Central memory CD8-positive, alpha-beta T cell (primary cell): ENCODE measurements at regions not wholly inside any gene's neighbourhood (a gene's known extent, or its start where the extent isn't known, plus 50 kb on each side); places are given as distances from the start of the nearest gene placed in this dataset.

Experiments
- ATAC-seq: fragments of 150-1000 bp; cut with Tn5 transposase; replicated peaks from 2 replicates; pipeline ENCODE4 v1.10.0; 2022; ENCODE audit warnings: mild to moderate bottlenecking, moderate FRiP score, moderate number of reproducible peaks; ENCODE audit not compliant: poor library complexity, severe bottlenecking; ENCODE audit errors: extremely low read depth
- DNase-seq, 2 donors: peaks; one replicate each; pipeline ENCODE4 v3.0.0; 2021; ENCODE audit warnings: low spot score in 2 of 2
- H3K27ac Mint-ChIP-seq: one replicate; pipeline ENCODE4 v1.8.0; 2022; ENCODE audit warnings: low read depth, mild to moderate bottlenecking, moderate library complexity, mixed read lengths
- H3K27me3 Mint-ChIP-seq: one replicate; pipeline ENCODE4 v1.8.0; 2022; ENCODE audit warnings: mixed read lengths
- H3K36me3 Mint-ChIP-seq: one replicate; pipeline ENCODE4 v1.8.0; 2022; ENCODE audit warnings: mild to moderate bottlenecking, moderate library complexity, mixed read lengths; ENCODE audit not compliant: insufficient read depth
- H3K4me1 Mint-ChIP-seq: one replicate; pipeline ENCODE4 v1.8.0; 2022; ENCODE audit warnings: mixed read lengths
- H3K4me3 Mint-ChIP-seq: one replicate; pipeline ENCODE4 v1.8.0; 2022; ENCODE audit warnings: mild to moderate bottlenecking, moderate library complexity, mixed read lengths
- H3K9me3 Mint-ChIP-seq: one replicate; pipeline ENCODE4 v1.8.0; 2022; ENCODE audit warnings: mixed read lengths

DNA sequence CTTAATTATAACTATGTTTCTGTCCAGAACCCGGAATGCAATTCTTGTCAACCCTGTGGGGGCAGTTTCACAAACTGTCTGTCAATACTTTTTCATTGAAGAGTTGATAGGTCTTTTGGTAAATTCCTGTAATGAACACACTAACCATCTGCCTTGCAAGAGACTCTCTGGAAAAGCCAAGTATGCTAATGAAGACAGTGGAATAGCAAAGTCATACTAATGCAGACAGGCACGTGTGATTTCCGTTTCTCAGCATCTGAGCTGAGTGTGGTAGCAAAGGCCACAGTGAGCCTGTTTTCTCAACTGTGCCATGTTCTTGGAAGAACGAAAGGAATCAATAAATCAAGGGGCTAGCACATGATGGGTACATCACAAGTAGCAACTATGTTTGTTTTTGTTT lies 494.1 kb upstream of the NRP1 start:
- DNase-seq (no peak), ATAC-seq (no peak)
- no peak overlapping the region for H3K27ac Mint-ChIP-seq
- H3K9me3 Mint-ChIP-seq, result peaks cover 15% of the 10 kb centered on the region
- no peak overlapping the region for H3K4me3 Mint-ChIP-seq
- no peaks in the 10 kb centered on the region for H3K36me3 Mint-ChIP-seq
- H3K4me1 Mint-ChIP-seq, result no peaks in the 10 kb centered on the region
- no peaks in the 10 kb centered on the region for H3K27me3 Mint-ChIP-seq

DNA sequence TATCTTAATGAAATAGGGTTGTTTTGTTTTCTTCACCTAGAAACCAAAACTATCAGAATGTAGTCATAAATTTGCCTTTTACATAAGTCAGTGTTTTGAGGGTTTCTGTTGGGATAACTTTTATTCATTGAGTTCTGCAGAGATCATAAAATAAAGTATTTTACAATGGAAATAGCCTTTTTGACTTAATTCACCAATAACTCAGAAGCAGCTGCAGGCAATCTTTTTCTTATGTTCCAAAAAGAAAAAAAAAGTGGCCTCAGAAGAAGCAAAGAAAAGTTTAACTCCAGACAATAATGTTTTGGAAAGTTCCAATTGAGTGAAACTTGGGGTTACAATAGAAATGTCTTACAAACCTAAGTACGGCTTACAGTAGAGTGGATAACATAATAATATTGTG lies 491.7 kb upstream of the NRP1 start:
- Mint-ChIP-seq H3K36me3 (no peaks in the 10 kb centered on the region), H3K4me1 (no peaks in the 10 kb centered on the region), H3K9me3 (peaks cover 15% of the 10 kb centered on the region), H3K4me3 (no peak overlapping the region), H3K27me3 (no peaks in the 10 kb centered on the region), H3K27ac (no peak overlapping the region)
- DNase-seq (no peak), ATAC-seq (no peak)

DNA sequence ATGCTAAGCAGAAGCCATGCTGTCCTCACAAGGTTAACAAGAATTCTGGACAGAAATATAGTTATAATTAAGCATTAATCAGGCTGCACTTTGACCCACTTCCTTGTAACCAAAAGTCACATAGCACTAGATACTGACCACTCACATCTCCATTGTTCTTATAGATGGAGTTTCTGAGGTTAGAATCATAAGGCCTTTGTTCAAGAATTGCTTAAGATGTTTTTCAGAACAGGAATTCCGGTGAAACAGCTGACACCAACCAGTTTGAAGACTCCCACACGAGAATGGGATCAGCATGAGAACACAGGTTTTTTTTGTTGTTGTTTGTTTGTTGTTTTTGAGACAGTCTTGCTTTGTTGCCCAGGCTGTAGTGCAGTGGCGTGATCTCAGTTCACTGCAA lies 488.3 kb upstream of the NRP1 start:
- no peak overlapping the region for H3K27ac Mint-ChIP-seq
- ATAC-seq (no peak), DNase-seq (no peak)
- H3K9me3 Mint-ChIP-seq, result peaks cover 5% of the 10 kb centered on the region
- H3K4me1 Mint-ChIP-seq, result no peaks in the 10 kb centered on the region
- H3K27me3 Mint-ChIP-seq, result no peaks in the 10 kb centered on the region
- no peaks in the 10 kb centered on the region for H3K36me3 Mint-ChIP-seq
- H3K4me3 Mint-ChIP-seq, result no peak overlapping the region

DNA sequence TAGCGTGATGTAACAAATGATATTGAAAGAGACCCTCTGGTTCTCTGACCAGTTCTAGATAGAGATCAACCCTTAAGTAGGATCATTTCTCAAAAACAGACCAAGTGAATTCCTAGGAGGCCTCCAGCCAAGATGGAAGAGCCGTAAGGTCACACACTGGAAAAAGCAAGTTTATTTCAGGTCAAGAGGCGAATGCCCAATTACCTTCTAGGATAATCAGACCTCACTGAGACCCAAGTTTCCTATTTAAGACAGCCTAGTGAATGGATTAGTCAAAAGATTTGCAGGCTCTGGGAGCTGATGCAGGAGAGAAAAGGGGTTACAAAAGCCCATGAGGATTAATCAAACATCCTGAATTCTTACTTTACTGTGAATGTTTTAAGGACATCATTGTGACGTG lies 486.1 kb upstream of the NRP1 start:
- no peak overlapping the region for H3K27ac Mint-ChIP-seq
- no peaks in the 10 kb centered on the region for H3K4me1 Mint-ChIP-seq
- ATAC-seq, result no peak
- no peaks in the 10 kb centered on the region for H3K27me3 Mint-ChIP-seq
- H3K9me3 Mint-ChIP-seq, result no peaks in the 10 kb centered on the region
- no peaks in the 10 kb centered on the region for H3K36me3 Mint-ChIP-seq
- no peak overlapping the region for H3K4me3 Mint-ChIP-seq
- no peak for DNase-seq

DNA sequence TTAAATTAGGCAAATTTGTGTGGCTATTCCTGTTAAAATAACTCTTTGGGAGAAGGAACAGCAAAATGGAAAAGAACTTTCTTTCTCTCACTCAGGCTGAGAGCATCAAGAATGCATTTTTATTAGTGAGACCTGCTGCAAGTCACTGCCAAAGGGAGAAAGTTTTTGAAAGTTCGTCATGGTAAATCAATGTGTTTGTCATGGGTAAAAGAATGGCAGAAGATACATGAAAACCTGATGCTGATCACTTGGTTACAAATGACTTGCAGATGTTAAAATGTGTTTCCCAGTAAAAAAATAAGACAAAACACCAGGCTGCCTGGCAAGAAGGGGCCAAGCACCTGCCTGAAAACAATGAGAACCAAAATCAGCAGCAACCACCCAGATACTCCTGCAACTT lies 484.7 kb upstream of the NRP1 start:
- Mint-ChIP-seq H3K9me3 (no peaks in the 10 kb centered on the region), H3K4me3 (no peak overlapping the region), H3K27me3 (no peaks in the 10 kb centered on the region), H3K27ac (no peak overlapping the region), H3K36me3 (no peaks in the 10 kb centered on the region), H3K4me1 (no peaks in the 10 kb centered on the region)
- ATAC-seq, result no peak
- no peak for DNase-seq

DNA sequence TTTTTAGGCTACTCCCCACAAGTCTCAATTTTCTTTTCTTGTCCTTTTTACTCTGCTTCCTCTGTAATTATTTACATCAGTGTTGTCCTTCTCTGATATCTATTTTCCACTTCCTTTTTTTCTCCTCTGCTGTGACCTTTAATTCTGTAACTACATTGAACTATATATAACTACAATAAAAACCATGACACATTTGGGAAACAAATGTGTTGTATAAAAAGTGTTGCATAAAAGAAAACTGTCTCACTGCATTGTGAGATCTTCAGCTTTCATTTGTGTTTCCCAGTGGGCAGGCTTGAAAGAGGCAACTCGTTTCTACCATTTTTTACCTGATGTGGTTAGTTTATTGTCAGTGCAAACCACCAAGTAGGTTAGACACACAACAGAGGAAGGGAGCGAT lies 483.9 kb upstream of the NRP1 start:
- no peaks in the 10 kb centered on the region for H3K36me3 Mint-ChIP-seq
- H3K4me1 Mint-ChIP-seq, result no peaks in the 10 kb centered on the region

DNA sequence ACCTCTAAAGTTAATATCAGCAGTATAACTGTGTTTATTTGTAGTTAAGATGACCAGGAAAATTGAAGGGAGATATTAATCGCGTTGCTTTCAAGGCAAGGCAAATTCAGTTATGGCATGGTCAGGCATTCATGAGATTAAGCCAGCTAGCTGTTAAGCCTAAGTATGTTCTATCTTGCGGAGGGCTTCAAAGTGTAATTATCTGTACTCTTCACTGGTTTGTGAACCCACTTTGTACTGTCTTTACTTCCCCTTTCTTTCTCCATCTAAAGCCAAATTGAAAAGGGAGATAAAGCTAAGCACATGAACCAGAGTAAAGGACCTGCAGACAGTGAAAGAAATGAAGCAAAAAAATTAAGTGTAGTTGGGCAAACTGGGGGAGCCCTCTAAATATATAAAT lies 483.1 kb upstream of the NRP1 start:
- no peak overlapping the region for H3K4me3 Mint-ChIP-seq
- ATAC-seq, result no peak
- H3K4me1 Mint-ChIP-seq, result no peaks in the 10 kb centered on the region
- H3K27ac Mint-ChIP-seq, result no peak overlapping the region
- no peaks in the 10 kb centered on the region for H3K9me3 Mint-ChIP-seq
- no peaks in the 10 kb centered on the region for H3K36me3 Mint-ChIP-seq
- DNase-seq, result no peak
- H3K27me3 Mint-ChIP-seq, result no peaks in the 10 kb centered on the region

More for the DNA sequence above, 483.9 kb upstream of the NRP1 start:
- ATAC-seq (no peak), DNase-seq (no peak)
- no peak overlapping the region for H3K27ac Mint-ChIP-seq
- H3K9me3 Mint-ChIP-seq, result no peaks in the 10 kb centered on the region
- no peaks in the 10 kb centered on the region for H3K27me3 Mint-ChIP-seq
- no peak overlapping the region for H3K4me3 Mint-ChIP-seq

DNA sequence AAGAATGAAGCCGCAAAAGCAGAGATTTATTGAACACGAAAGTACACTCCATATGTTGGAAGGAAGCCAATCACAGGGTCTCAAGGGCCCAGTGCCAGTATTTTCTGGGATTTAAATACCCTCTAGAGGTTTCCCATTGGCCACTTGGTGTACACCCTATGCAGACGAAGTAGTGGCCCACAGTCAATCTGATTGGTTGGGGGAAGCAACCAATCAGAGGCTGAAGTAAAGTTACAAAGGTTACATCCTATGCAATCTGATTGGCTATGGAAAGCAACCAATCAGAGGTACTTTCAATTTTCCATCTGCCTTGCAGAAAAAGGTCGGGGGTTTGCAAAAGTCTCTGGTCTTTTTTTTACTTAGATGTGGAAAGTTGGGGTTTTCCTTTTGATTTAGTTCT lies 481.3 kb upstream of the NRP1 start:
- no peaks in the 10 kb centered on the region for H3K9me3 Mint-ChIP-seq
- no peak overlapping the region for H3K27ac Mint-ChIP-seq
- peaks cover 2% of the 10 kb centered on the region for H3K36me3 Mint-ChIP-seq
- no peak for DNase-seq
- H3K27me3 Mint-ChIP-seq, result no peaks in the 10 kb centered on the region
- no peak for ATAC-seq
- no peaks in the 10 kb centered on the region for H3K4me1 Mint-ChIP-seq
- H3K4me3 Mint-ChIP-seq, result no peak overlapping the region

DNA sequence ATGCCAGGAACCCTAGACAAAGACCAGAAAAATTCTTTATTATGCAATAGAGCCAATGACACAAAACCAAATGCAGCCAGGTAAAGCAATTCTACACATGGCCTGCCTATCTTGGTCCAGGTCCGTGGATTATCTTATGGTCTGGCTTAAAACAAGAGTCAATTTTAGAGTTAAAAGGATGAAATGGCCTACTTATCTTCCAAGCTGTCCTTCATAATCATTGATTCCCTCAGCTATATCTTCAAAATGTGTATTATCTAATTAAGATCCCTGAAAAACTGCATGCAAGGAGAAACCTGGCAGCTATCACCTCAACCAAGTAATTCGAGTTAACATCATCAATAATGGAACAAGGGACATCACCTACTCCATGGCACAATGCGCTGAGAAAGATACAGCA lies 479.4 kb upstream of the NRP1 start:
- DNase-seq (no peak), ATAC-seq (no peak)
- no peaks in the 10 kb centered on the region for H3K27me3 Mint-ChIP-seq
- H3K27ac Mint-ChIP-seq, result no peak overlapping the region
- H3K36me3 Mint-ChIP-seq, result peaks cover 2% of the 10 kb centered on the region
- no peak overlapping the region for H3K4me3 Mint-ChIP-seq
- no peaks in the 10 kb centered on the region for H3K4me1 Mint-ChIP-seq
- H3K9me3 Mint-ChIP-seq, result no peaks in the 10 kb centered on the region

DNA sequence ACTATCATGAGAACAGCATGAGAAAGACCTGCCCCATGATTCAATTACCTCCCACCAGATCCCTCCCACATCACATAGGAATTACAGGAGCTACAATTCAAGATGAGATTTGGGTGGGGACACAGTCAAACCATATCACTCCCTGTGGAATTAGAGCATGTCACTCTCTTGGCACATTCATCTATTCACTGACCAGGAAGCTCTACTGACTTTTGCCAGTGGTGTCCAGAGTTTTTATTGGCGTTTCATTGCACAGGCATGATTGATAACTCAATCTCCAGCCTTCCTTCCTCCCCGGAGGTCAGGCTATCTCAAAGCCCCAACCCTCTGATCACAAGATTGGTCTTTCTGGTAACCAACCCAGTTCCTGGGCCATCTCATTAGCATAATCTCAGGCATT lies 478.9 kb upstream of the NRP1 start:
- H3K4me1 Mint-ChIP-seq, result no peaks in the 10 kb centered on the region
- DNase-seq (no peak), ATAC-seq (no peak)

DNA sequence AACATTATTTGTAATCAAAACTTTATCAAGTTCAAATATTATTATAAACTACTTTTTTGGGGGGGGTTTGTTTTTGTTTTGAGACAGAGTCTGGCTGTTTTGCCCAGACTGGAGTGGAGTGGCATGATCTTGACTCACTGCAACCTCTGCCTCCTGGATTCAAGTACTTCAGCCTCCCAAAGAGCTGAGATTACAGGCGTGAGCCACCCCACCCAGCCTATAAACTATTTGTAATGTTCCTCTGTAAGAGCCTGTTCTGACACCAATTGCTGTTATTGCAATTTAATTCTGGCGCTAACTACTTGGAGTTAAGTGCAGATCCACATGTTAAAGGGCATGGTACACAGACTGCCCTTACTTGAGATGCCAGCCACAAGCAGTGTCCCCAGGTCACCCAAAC lies 478.1 kb upstream of the NRP1 start:
- Mint-ChIP-seq H3K27me3 (no peaks in the 10 kb centered on the region), H3K4me3 (no peak overlapping the region), H3K9me3 (no peaks in the 10 kb centered on the region), H3K27ac (no peak overlapping the region), H3K36me3 (peaks cover 2% of the 10 kb centered on the region), H3K4me1 (no peaks in the 10 kb centered on the region)
- DNase-seq (no peak), ATAC-seq (no peak)

More for the DNA sequence above, 478.9 kb upstream of the NRP1 start:
- Mint-ChIP-seq H3K27me3 (no peaks in the 10 kb centered on the region), H3K27ac (no peak overlapping the region), H3K9me3 (no peaks in the 10 kb centered on the region), H3K4me3 (no peak overlapping the region), H3K36me3 (peaks cover 2% of the 10 kb centered on the region)

DNA sequence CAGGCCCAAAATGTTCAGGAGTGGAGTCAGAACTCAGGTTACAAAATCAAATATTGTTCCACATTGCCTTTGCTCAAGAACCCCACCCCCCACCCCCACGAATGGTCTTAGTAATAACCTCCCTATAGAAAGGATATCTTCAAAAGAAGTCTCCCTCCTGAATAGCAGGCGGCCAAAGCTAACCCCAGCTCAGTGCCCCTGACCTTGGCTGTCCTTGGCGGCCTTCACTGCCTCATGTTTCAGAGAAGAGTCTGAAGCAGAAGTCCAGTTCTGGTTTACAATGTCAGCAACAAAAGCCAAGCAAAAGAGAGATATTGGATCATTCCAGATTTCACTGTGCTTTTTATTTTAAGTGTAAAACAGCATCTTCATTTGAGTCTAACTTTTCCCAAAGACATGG lies 476.5 kb upstream of the NRP1 start:
- Mint-ChIP-seq H3K4me3 (no peak overlapping the region), H3K27ac (no peak overlapping the region)
- ATAC-seq, result no peak

DNA sequence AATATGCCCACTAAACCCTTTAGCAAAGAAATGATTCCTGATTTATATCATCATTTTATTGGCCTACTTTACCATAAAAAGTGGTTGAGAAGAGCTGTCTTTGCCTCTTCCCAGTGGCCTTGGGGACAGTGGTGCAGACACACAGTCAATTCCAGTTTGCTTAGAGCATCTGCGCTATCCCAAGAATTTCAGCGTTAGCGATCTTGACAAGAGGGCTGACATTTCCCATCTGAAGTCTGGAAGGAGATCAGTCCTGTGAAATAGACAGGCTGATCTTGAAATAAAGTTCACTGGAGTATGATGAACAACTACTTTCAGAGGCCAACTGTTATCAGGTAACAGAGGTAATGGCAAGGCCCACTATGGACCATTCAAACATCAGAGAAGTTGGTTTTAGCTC lies 475.3 kb upstream of the NRP1 start:
- Mint-ChIP-seq H3K36me3 (peaks cover 2% of the 10 kb centered on the region), H3K4me1 (no peaks in the 10 kb centered on the region), H3K4me3 (no peak overlapping the region), H3K27ac (no peak overlapping the region), H3K27me3 (no peaks in the 10 kb centered on the region), H3K9me3 (no peaks in the 10 kb centered on the region)
- ATAC-seq (no peak), DNase-seq (no peak)

More for the DNA sequence above, 476.5 kb upstream of the NRP1 start:
- Mint-ChIP-seq H3K36me3 (peaks cover 2% of the 10 kb centered on the region), H3K27me3 (no peaks in the 10 kb centered on the region), H3K4me1 (no peaks in the 10 kb centered on the region), H3K9me3 (no peaks in the 10 kb centered on the region)
- DNase-seq, result no peak

DNA sequence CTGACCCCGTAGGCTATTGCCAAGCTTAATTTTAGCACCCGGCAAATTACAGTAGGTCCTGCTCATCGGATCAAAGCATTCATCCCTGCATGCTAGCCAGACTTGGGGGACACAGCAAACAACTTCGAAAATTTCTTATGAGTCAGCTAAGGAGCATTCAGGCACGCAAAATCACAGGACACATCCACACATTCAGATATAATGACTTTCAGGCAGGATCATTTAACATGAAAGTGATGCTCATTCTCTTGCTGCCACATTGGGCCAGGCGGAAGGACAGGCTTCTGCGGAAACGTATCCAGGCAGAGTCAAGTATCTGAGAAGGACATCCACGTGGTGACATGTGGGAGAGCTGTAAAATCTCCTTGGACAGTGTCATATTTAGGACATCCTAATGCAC lies 474.0 kb upstream of the NRP1 start:
- Mint-ChIP-seq H3K36me3 (peaks cover 2% of the 10 kb centered on the region), H3K4me3 (no peak overlapping the region), H3K9me3 (no peaks in the 10 kb centered on the region), H3K27ac (no peak overlapping the region), H3K4me1 (no peaks in the 10 kb centered on the region), H3K27me3 (no peaks in the 10 kb centered on the region)
- no peak for DNase-seq
- ATAC-seq, result no peak
